AG04449 (cell line): ENCODE measurements at regions not wholly inside any gene's neighbourhood (a gene's known extent, or its start where the extent isn't known, plus 50 kb on each side); places are given as distances from the start of the nearest gene placed in this dataset.
"Not testable (repeated sequence)": the region's sequence is repeated elsewhere in the genome, so short reads cannot be mapped to it uniquely, and the experiment has no call there.

Experiments used
- CTCF ChIA-PET: fragments of 350-600 bp; formaldehyde crosslinking; extraction: SDS; loops from one replicate; lab custom pipeline; 2021; ENCODE audit warnings: antibody characterized with exemption; lab: Yijun Ruan, JAX
- POLR2A ChIA-PET: fragments of 400-600, 350-600 bp; formaldehyde crosslinking; extraction: SDS; loops from one replicate; lab custom pipeline; 2020; ENCODE audit warnings: antibody characterized with exemption, inconsistent platforms; lab: Yijun Ruan, JAX
- DNase-seq: peaks from one replicate; pipeline ENCODE4 v3.0.0-alpha.2; 2010; ENCODE audit warnings: low read depth, low spot score
- H3K4me3 ChIP-seq: 2 replicates; pipeline ENCODE4 v1.5.1; 2011; ENCODE audit warnings: low read depth, mild to moderate bottlenecking, control low read depth, low read length
- CTCF ChIP-seq: IDR thresholded peaks from one replicate; pipeline ENCODE4 v1.5.1; 2011; ENCODE audit warnings: mild to moderate bottlenecking, moderate library complexity, low read length, control low read depth, inconsistent platforms; ENCODE audit not compliant: insufficient read depth; ENCODE audit errors: missing control alignments

- no peak for DNase-seq
- no peak for TF ChIP-seq CTCF
- ChIA-PET POLR2A (no interaction called here), CTCF (no interaction called here)
- H3K4me3 ChIP-seq, result no peak overlapping the region
Observed at GRCh38 chr2:15822151-15823044, 118.0 kb upstream of the MYCN start.

- DNase-seq, result no peak
- no peak for TF ChIP-seq CTCF
- no peak overlapping the region for H3K4me3 ChIP-seq
- CTCF ChIA-PET, result no interaction called here
- POLR2A ChIA-PET, result no interaction called here
Observed at GRCh38 chr2:15823459-15824396, 116.6 kb upstream of the MYCN start.

- CTCF ChIA-PET, POLR2A ChIA-PET, DNase-seq, H3K4me3 ChIP-seq: not testable (repeated sequence)
Observed at GRCh38 chr2:15824467-15824866, 115.9 kb upstream of the MYCN start.

- H3K4me3 ChIP-seq, result no peak overlapping the region
- no peak for TF ChIP-seq CTCF
- ChIA-PET CTCF (no interaction called here), POLR2A (no interaction called here)
- no peak for DNase-seq
Observed at GRCh38 chr2:15825276-15825980, 114.9 kb upstream of the MYCN start.

GRCh38 chr2:15826273-15826717 lies 114.1 kb upstream of the MYCN start:
- POLR2A ChIA-PET, result no interaction called here
- DNase-seq, result no peak
- no peak overlapping the region for H3K4me3 ChIP-seq
- no peak for TF ChIP-seq CTCF
- CTCF ChIA-PET, result no interaction called here

- no peak for TF ChIP-seq CTCF
- H3K4me3 ChIP-seq, result no peak overlapping the region
- ChIA-PET CTCF (no interaction called here), POLR2A (no interaction called here)
- DNase-seq, result no peak
Observed at GRCh38 chr2:15827001-15827400, 113.3 kb upstream of the MYCN start.
